ENCODE measurements at regions not wholly inside any gene's neighbourhood (a gene's known extent, or its start where the extent isn't known, plus 50 kb on each side); places are given as distances from the start of the nearest gene placed in this dataset.

GRCh38 chr1:113217447-113218208, 144.6 kb downstream of the LRIG2 start:
- TF ChIP-seq CTCF (conservative IDR thresholded peaks at IDR 0.05): no peak
- Histone ChIP-seq H3K56ac (ENCODE audit: insufficient read length, low read depth, low read length) (no peak overlapping the region), H3T11ph (ENCODE audit: low read length) (no peak overlapping the region), H3K27me3 (ENCODE audit: insufficient read depth, low read length) (no peaks in the 10 kb centered on the region), H3K79me1 (ENCODE audit: insufficient read depth, low read depth, low read length, poor library complexity, severe bottlenecking) (no peaks in the 10 kb centered on the region), H3K27ac (ENCODE audit: insufficient read length, low read depth, low read length) (no peak overlapping the region), H3K79me2 (ENCODE audit: insufficient read depth, low read length) (no peaks in the 10 kb centered on the region), H3K23me2 (ENCODE audit: insufficient read length, low read depth, low read length, poor library complexity, severe bottlenecking) (no peaks in the 10 kb centered on the region), H3K4me1 (ENCODE audit: insufficient read depth, low read length) (no peaks in the 10 kb centered on the region), H3K23ac (ENCODE audit: insufficient read length, low read depth, low read length) (no peak overlapping the region), H2BK20ac (ENCODE audit: low read depth, low read length, poor library complexity, severe bottlenecking) (no peak overlapping the region), H2AFZ (ENCODE audit: low read length) (no peak overlapping the region), H2BK15ac (ENCODE audit: low read depth, low read length) (no peak overlapping the region), H3K14ac (ENCODE audit: insufficient read depth, low read length) (no peak overlapping the region; the same call in 1 of the 2 replicates), H2AK5ac (ENCODE audit: insufficient read length, low read length) (no peak overlapping the region), H2BK12ac (ENCODE audit: insufficient read length, low read depth, low read length) (no peak overlapping the region), H2BK5ac (ENCODE audit: insufficient read length, low read length) (no peak overlapping the region), H4K8ac (replicated peaks; ENCODE audit: insufficient read length, low read depth, low read length) (no peak overlapping the region), H2BK120ac (ENCODE audit: low read depth, low read length, poor library complexity, severe bottlenecking) (no peak overlapping the region), H3K9me3 (ENCODE audit: control insufficient read depth, low read depth, low read length) (no peaks in the 10 kb centered on the region), H3K18ac (ENCODE audit: insufficient read length, low read depth, low read length) (no peak overlapping the region), H3K9ac (ENCODE audit: extremely low read depth, insufficient read length, low read length) (no peak overlapping the region), H3K4ac (ENCODE audit: low read depth, low read length) (no peak overlapping the region), H4K5ac (ENCODE audit: insufficient read length, low read depth, low read length) (no peak overlapping the region), H3K4me2 (ENCODE audit: insufficient read depth, insufficient read length, low read length) (no peak overlapping the region), H4K20me1 (ENCODE audit: control insufficient read depth, insufficient read depth, insufficient read length) (no peaks in the 10 kb centered on the region), H4K91ac (ENCODE audit: insufficient read length, low read depth, low read length) (no peak overlapping the region)
- peaks cover 23 to 26% of the 10 kb centered on the region in 2 experiments for H3K4me1 Mint-ChIP-seq
- DNase-seq: no peak
- no peak overlapping the region for H3K27ac Mint-ChIP-seq
- H3K9me3 Mint-ChIP-seq: peaks cover 24 to 27% of the 10 kb centered on the region in 2 experiments
- no peak overlapping the region for H3K4me3 Mint-ChIP-seq
- peaks cover 4 to 31% (median 16%) of the 10 kb centered on the region in 3 experiments for H3K36me3 Mint-ChIP-seq (ENCODE audit: insufficient read depth in 1 of 3, low read depth in 3 of 3)
- H3K27me3 Mint-ChIP-seq (ENCODE audit: low read depth): peaks cover 3% of the 10 kb centered on the region
- no CpG with 5 or more reads among the region's 7 CpGs for WGBS (ENCODE audit: extremely low coverage, insufficient read length, low lambda C conversion rate)
